SK-N-MC (cell line): ENCODE measurements at regions not wholly inside any gene's neighbourhood (a gene's known extent, or its start where the extent isn't known, plus 50 kb on each side); places are given as distances from the start of the nearest gene placed in this dataset.

Source experiments
- DNase-seq: peaks from one replicate; pipeline ENCODE4 v3.0.0-alpha.2; 2011; ENCODE audit warnings: low read depth, low spot score
- H3K27ac ChIP-seq: fragments of 200-600 bp; sonication (generic); 2 replicates; pipeline ENCODE4 v1.5.1; 2016; ENCODE audit warnings: mixed run types
- H3K36me3 ChIP-seq: fragments of 200-600 bp; sonication (generic); 2 replicates; pipeline ENCODE4 v1.6.1; 2017; ENCODE audit warnings: antibody characterized with exemption, low read length, mixed read lengths; ENCODE audit not compliant: insufficient read depth
- H3K4me3 ChIP-seq: fragments of 200-600 bp; sonication (generic); 2 replicates; pipeline ENCODE4 v1.5.1; 2016
- H3K9ac ChIP-seq: fragments of 200-600 bp; sonication (generic); 2 replicates; pipeline ENCODE4 v1.8.0; 2017; ENCODE audit warnings: mixed run types, mixed read lengths; ENCODE audit not compliant: insufficient read length
- H3K9me3 ChIP-seq: fragments of 200-600 bp; sonication (generic); 2 replicates; pipeline ENCODE4 v1.6.1; 2017; ENCODE audit warnings: low read depth, mild to moderate bottlenecking, antibody characterized with exemption, low read length, moderate library complexity, mixed read lengths
- EZH2 ChIP-seq: fragments of 200-600 bp; sonication (generic); IDR thresholded peaks from one replicate; pipeline ENCODE4 v1.6.1; 2017; ENCODE audit warnings: antibody characterized with exemption
- FOXP2 ChIP-seq: optimal IDR thresholded peaks from 2 replicates; pipeline ENCODE3; 2011; ENCODE audit warnings: mild to moderate bottlenecking, moderate library complexity; ENCODE audit not compliant: insufficient read depth; ENCODE audit errors: extremely low read length, control extremely low read depth
- POLR2AphosphoS5 ChIP-seq: IDR thresholded peaks from 2 replicates; pipeline ENCODE4 v1.6.1; 2012; ENCODE audit warnings: mild to moderate bottlenecking, low read depth, low read length, borderline replicate concordance

GRCh38 chr3:34179716-34180115 is 381.3 kb downstream of the PDCD6IP start:
- TF ChIP-seq EZH2 (no peak), FOXP2 (no peak), POLR2AphosphoS5 (no peak)
- H3K9ac ChIP-seq = no peak overlapping the region

GRCh38 chr3:34180532-34180931 is 382.1 kb downstream of the PDCD6IP start:
- no peak for DNase-seq
- Histone ChIP-seq H3K4me3 (no peak overlapping the region), H3K36me3 (no peaks in the 10 kb centered on the region), H3K9me3 (no peaks in the 10 kb centered on the region), H3K9ac (no peak overlapping the region), H3K27ac (no peak overlapping the region)
- TF ChIP-seq POLR2AphosphoS5 = no peak

More at GRCh38 chr3:34179716-34180115, 381.3 kb downstream of the PDCD6IP start:
- Histone ChIP-seq H3K4me3 (no peak overlapping the region), H3K36me3 (no peaks in the 10 kb centered on the region), H3K27ac (no peak overlapping the region), H3K9me3 (no peaks in the 10 kb centered on the region)
- no peak for DNase-seq

- no peak for DNase-seq
- H3K4me3 ChIP-seq = no peak overlapping the region
- H3K9ac ChIP-seq = no peak overlapping the region
- H3K36me3 ChIP-seq = no peaks in the 10 kb centered on the region
- no peaks in the 10 kb centered on the region for H3K9me3 ChIP-seq
- H3K27ac ChIP-seq = no peak overlapping the region
- TF ChIP-seq EZH2 = no peak
- TF ChIP-seq FOXP2 = no peak
- no peak for TF ChIP-seq POLR2AphosphoS5
Measured at GRCh38 chr3:34183114-34183513, 384.7 kb downstream of the PDCD6IP start.

- no peak overlapping the region for H3K4me3 ChIP-seq
- H3K36me3 ChIP-seq = no peaks in the 10 kb centered on the region
- DNase-seq = no peak
- no peaks in the 10 kb centered on the region for H3K9me3 ChIP-seq
- TF ChIP-seq EZH2 = no peak
- TF ChIP-seq FOXP2 = no peak
- no peak for TF ChIP-seq POLR2AphosphoS5
- no peak overlapping the region for H3K9ac ChIP-seq
- H3K27ac ChIP-seq = no peak overlapping the region
Measured at GRCh38 chr3:34183611-34184340, 385.3 kb downstream of the PDCD6IP start.

GRCh38 chr3:34185301-34185700 is 386.9 kb downstream of the PDCD6IP start:
- H3K9me3 ChIP-seq = no peaks in the 10 kb centered on the region
- no peak overlapping the region for H3K4me3 ChIP-seq
- no peak overlapping the region for H3K27ac ChIP-seq
- no peak overlapping the region for H3K9ac ChIP-seq
- H3K36me3 ChIP-seq = no peaks in the 10 kb centered on the region
- TF ChIP-seq POLR2AphosphoS5 = no peak
- TF ChIP-seq FOXP2 = no peak
- TF ChIP-seq EZH2 = no peak
- no peak for DNase-seq

- no peak for DNase-seq
Measured at GRCh38 chr3:34189133-34189532, 390.7 kb downstream of the PDCD6IP start.

GRCh38 chr3:34196914-34197313 is 398.5 kb downstream of the PDCD6IP start:
- H3K9me3 ChIP-seq = no peaks in the 10 kb centered on the region
- no peak for DNase-seq
- TF ChIP-seq EZH2 (no peak), POLR2AphosphoS5 (no peak), FOXP2 (no peak)
- H3K4me3 ChIP-seq = no peak overlapping the region
- H3K9ac ChIP-seq = no peak overlapping the region
- H3K36me3 ChIP-seq = no peaks in the 10 kb centered on the region
- H3K27ac ChIP-seq = no peak overlapping the region

More at GRCh38 chr3:34189133-34189532, 390.7 kb downstream of the PDCD6IP start:
- TF ChIP-seq EZH2 (no peak), FOXP2 (no peak), POLR2AphosphoS5 (no peak)
- no peaks in the 10 kb centered on the region for H3K36me3 ChIP-seq
- no peak overlapping the region for H3K4me3 ChIP-seq
- no peaks in the 10 kb centered on the region for H3K9me3 ChIP-seq
- no peak overlapping the region for H3K9ac ChIP-seq
- no peak overlapping the region for H3K27ac ChIP-seq

GRCh38 chr3:34198309-34198708 is 399.9 kb downstream of the PDCD6IP start:
- Histone ChIP-seq H3K9me3 (no peaks in the 10 kb centered on the region), H3K27ac (no peak overlapping the region), H3K4me3 (no peak overlapping the region), H3K9ac (no peak overlapping the region), H3K36me3 (no peaks in the 10 kb centered on the region)
- DNase-seq = no peak
- no peak for TF ChIP-seq POLR2AphosphoS5
- TF ChIP-seq EZH2 = no peak
- TF ChIP-seq FOXP2 = no peak

- no peaks in the 10 kb centered on the region for H3K36me3 ChIP-seq
- no peak overlapping the region for H3K9ac ChIP-seq
- TF ChIP-seq POLR2AphosphoS5 = no peak
- TF ChIP-seq FOXP2 = no peak
- TF ChIP-seq EZH2 = no peak
- H3K27ac ChIP-seq = no peak overlapping the region
- no peaks in the 10 kb centered on the region for H3K9me3 ChIP-seq
- no peak overlapping the region for H3K4me3 ChIP-seq
- no peak for DNase-seq
Measured at GRCh38 chr3:34200576-34200975, 402.1 kb downstream of the PDCD6IP start.
